ENCODE measurements at regions not wholly inside any gene's neighbourhood (a gene's known extent, or its start where the extent isn't known, plus 50 kb on each side); places are given as distances from the start of the nearest gene placed in this dataset.

- Histone ChIP-seq H3K4me1 (ENCODE audit: insufficient read depth, low read length, severe bottlenecking) (no peaks in the 10 kb centered on the region), H3K36me3 (ENCODE audit: insufficient read depth, low read length) (no peaks in the 10 kb centered on the region), H3K9me2 (ENCODE audit: low read depth, low read length) (no peaks in the 10 kb centered on the region), H2AFZ (ENCODE audit: low read length) (no peak overlapping the region), H3F3A (ENCODE audit: insufficient read depth, low read length) (no peaks in the 10 kb centered on the region), H3K9ac (ENCODE audit: low read length) (no peak overlapping the region), H4K20me1 (ENCODE audit: insufficient read depth, low read length) (no peaks in the 10 kb centered on the region), H3K27me3 (ENCODE audit: insufficient read depth, low read length) (no peaks in the 10 kb centered on the region), H3K4me3 (ENCODE audit: low read depth, low read length, poor library complexity, severe bottlenecking) (no peak overlapping the region), H3K27ac (ENCODE audit: low read depth, low read length, poor library complexity, severe bottlenecking) (no peak overlapping the region), H3K79me2 (ENCODE audit: insufficient read depth, low read length) (no peaks in the 10 kb centered on the region), H3K9me3 (ENCODE audit: low read length) (no peaks in the 10 kb centered on the region), H3K4me2 (ENCODE audit: low read length) (no peak overlapping the region)
- no peak for TF ChIP-seq CTCF (IDR thresholded peaks at IDR 0.05; ENCODE audit: low read length)
Measured at GRCh38 chr15:47427463-47427862, 289.8 kb upstream of the SEMA6D start.

GRCh38 chr15:47429376-47429775 lies 287.9 kb upstream of the SEMA6D start:
- H3K79me2 ChIP-seq (ENCODE audit: insufficient read depth, low read length): no peaks in the 10 kb centered on the region
- no peak overlapping the region for H3K4me3 ChIP-seq (ENCODE audit: low read depth, low read length, poor library complexity, severe bottlenecking)
- no peaks in the 10 kb centered on the region for H3K9me3 ChIP-seq (ENCODE audit: low read length)
- H3K4me1 ChIP-seq (ENCODE audit: insufficient read depth, low read length, severe bottlenecking): no peaks in the 10 kb centered on the region
- no peak overlapping the region for H3K27ac ChIP-seq (ENCODE audit: low read depth, low read length, poor library complexity, severe bottlenecking)
- no peaks in the 10 kb centered on the region for H3K9me2 ChIP-seq (ENCODE audit: low read depth, low read length)
- H3K4me2 ChIP-seq (ENCODE audit: low read length): no peak overlapping the region
- no peak for TF ChIP-seq CTCF (IDR thresholded peaks at IDR 0.05; ENCODE audit: low read length)
- no peak for TF ChIP-seq EZH2 (IDR thresholded peaks at IDR 0.05; ENCODE audit: borderline replicate concordance, low read length)
- no peak overlapping the region for H2AFZ ChIP-seq (ENCODE audit: low read length)
- H3F3A ChIP-seq (ENCODE audit: insufficient read depth, low read length): no peaks in the 10 kb centered on the region
- no peaks in the 10 kb centered on the region for H3K36me3 ChIP-seq (ENCODE audit: insufficient read depth, low read length)
- no peaks in the 10 kb centered on the region for H3K27me3 ChIP-seq (ENCODE audit: insufficient read depth, low read length)
- no peak overlapping the region for H3K9ac ChIP-seq (ENCODE audit: low read length)
- no peaks in the 10 kb centered on the region for H4K20me1 ChIP-seq (ENCODE audit: insufficient read depth, low read length)

GRCh38 chr15:47431501-47431900 lies 285.8 kb upstream of the SEMA6D start:
- no peaks in the 10 kb centered on the region for H3K9me3 ChIP-seq (ENCODE audit: low read length)
- no peaks in the 10 kb centered on the region for H3K9me2 ChIP-seq (ENCODE audit: low read depth, low read length)
- H3K27ac ChIP-seq (ENCODE audit: low read depth, low read length, poor library complexity, severe bottlenecking): no peak overlapping the region
- no peaks in the 10 kb centered on the region for H4K20me1 ChIP-seq (ENCODE audit: insufficient read depth, low read length)
- no peaks in the 10 kb centered on the region for H3F3A ChIP-seq (ENCODE audit: insufficient read depth, low read length)
- H3K4me3 ChIP-seq (ENCODE audit: low read depth, low read length, poor library complexity, severe bottlenecking): no peak overlapping the region
- H3K4me2 ChIP-seq (ENCODE audit: low read length): no peak overlapping the region
- H3K4me1 ChIP-seq (ENCODE audit: insufficient read depth, low read length, severe bottlenecking): no peaks in the 10 kb centered on the region
- H3K79me2 ChIP-seq (ENCODE audit: insufficient read depth, low read length): no peaks in the 10 kb centered on the region
- TF ChIP-seq EZH2 (IDR thresholded peaks at IDR 0.05; ENCODE audit: borderline replicate concordance, low read length): no peak
- no peak for TF ChIP-seq CTCF (IDR thresholded peaks at IDR 0.05; ENCODE audit: low read length)
- no peaks in the 10 kb centered on the region for H3K27me3 ChIP-seq (ENCODE audit: insufficient read depth, low read length)
- H3K9ac ChIP-seq (ENCODE audit: low read length): no peak overlapping the region
- no peak overlapping the region for H2AFZ ChIP-seq (ENCODE audit: low read length)
- no peaks in the 10 kb centered on the region for H3K36me3 ChIP-seq (ENCODE audit: insufficient read depth, low read length)
